ENCODE measurements at regions not wholly inside any gene's neighbourhood (a gene's known extent, or its start where the extent isn't known, plus 50 kb on each side); places are given as distances from the start of the nearest gene placed in this dataset.
A peak's percentile ranks its signal among the peaks of the same experiment; 100 is the strongest.

DNA sequence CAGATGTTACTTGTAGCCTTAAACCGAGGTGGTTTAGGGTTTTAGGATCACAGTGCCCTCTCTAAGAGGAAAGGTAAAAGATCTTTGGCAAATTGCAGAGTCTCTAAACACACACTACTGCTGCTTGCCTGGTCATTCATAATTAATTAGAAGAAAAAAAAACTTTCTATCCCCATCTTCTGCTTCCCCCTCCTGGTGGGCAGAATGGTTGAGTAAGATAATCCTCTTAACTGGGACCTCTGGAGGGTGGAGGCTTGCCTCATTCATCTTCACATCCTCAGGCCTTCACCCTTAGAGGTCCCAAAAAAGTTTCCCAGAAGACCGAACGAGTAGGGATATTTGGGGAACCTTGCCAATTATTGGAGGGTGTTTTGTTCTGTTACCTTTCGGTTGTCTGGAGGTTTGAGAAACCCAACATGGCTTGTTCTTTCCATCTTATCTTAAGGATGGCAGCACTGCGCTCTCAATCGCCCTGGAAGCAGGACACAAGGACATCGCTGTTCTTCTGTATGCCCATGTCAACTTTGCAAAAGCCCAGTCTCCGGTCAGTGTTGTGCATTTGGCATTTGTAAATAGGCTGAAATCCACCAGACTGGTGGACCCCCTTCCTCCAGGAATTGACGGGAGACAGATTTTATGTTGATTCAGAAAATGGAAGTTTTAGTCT is 97.3 kb upstream of the DMRT1 start:
- Histone ChIP-seq H3K4me1 (no peaks in the 10 kb centered on the region), H3K27me3 (no peaks in the 10 kb centered on the region), H3K36me3 (no peaks in the 10 kb centered on the region)

DNA sequence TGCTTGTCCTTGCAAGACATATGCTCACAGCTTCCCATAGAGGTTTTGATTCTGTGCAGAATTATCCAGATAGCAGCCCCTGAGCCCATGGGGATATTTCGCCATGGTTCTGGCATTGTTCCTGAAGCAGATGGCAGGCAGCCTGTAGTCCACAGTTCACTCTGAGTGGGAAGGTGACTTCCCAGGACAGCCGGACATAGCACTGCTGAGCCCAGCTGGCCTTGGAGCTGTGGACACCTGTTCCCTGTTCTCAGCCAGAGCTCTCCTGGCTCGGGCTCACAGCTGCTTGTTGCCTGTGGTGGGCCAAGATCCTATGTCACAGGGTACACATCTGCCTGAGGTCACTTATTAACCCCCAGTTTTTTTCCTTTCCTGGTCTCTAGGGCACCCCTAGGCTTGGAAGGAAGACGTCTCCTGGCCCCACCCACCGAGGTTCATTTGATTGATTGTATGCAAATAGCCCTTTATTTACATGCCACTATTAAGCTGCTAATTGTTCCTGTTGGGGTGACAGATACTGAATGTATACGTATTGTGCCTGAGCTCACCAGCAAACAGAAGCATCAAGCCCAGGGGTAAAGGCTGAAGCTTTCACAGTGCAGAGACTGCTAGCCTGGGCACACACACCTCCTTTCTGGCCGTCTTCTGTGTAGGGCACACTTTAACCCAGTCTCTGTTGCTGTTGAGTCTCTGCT is 96.6 kb upstream of the DMRT1 start:
- no peaks in the 10 kb centered on the region for H3K36me3 ChIP-seq
- peak; percentile 63 to 75 for DNase-seq
- H3K4me3 ChIP-seq = no peak overlapping the region
- no peaks in the 10 kb centered on the region for H3K27me3 ChIP-seq
- TF ChIP-seq, protein P1, sequence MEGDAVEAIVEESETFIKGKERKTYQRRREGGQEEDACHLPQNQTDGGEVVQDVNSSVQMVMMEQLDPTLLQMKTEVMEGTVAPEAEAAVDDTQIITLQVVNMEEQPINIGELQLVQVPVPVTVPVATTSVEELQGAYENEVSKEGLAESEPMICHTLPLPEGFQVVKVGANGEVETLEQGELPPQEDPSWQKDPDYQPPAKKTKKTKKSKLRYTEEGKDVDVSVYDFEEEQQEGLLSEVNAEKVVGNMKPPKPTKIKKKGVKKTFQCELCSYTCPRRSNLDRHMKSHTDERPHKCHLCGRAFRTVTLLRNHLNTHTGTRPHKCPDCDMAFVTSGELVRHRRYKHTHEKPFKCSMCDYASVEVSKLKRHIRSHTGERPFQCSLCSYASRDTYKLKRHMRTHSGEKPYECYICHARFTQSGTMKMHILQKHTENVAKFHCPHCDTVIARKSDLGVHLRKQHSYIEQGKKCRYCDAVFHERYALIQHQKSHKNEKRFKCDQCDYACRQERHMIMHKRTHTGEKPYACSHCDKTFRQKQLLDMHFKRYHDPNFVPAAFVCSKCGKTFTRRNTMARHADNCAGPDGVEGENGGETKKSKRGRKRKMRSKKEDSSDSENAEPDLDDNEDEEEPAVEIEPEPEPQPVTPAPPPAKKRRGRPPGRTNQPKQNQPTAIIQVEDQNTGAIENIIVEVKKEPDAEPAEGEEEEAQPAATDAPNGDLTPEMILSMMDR (IDR thresholded peaks at IDR 0.05) = no peak
- TF ChIP-seq POLR2A (IDR thresholded peaks at IDR 0.05) = no peak
- intact Hi-C loops (cut with DNase I; ENCODE audit: low total_unique reads) = no loop called here
- peak overlapping the region; percentile 19 to 38 for H3K27ac ChIP-seq
- H3K4me1 ChIP-seq = no peaks in the 10 kb centered on the region
- H3K9me3 ChIP-seq = no peaks in the 10 kb centered on the region

More for the DNA sequence above, 97.3 kb upstream of the DMRT1 start:
- TF ChIP-seq POLR2A (IDR thresholded peaks at IDR 0.05) = no peak
- H3K4me3 ChIP-seq = no peak overlapping the region
- no peaks in the 10 kb centered on the region for H3K9me3 ChIP-seq
- intact Hi-C loops (cut with DNase I; ENCODE audit: low total_unique reads) = no loop called here
- peak overlapping the region in 1 of 2 donors; percentile 24 for H3K27ac ChIP-seq
- DNase-seq = no peak

GRCh38 chr9:745761-746380 is 95.6 kb upstream of the DMRT1 start:
- H3K27ac ChIP-seq = peak overlapping the region in 1 of 2 donors; percentile 38
- H3K4me1 ChIP-seq = no peaks in the 10 kb centered on the region
- H3K27me3 ChIP-seq = no peaks in the 10 kb centered on the region
- no peaks in the 10 kb centered on the region for H3K36me3 ChIP-seq
- TF ChIP-seq, protein P1 (IDR thresholded peaks at IDR 0.05) = no peak
- TF ChIP-seq POLR2A (IDR thresholded peaks at IDR 0.05) = no peak
- H3K9me3 ChIP-seq = no peaks in the 10 kb centered on the region
- intact Hi-C loops (cut with DNase I; ENCODE audit: low total_unique reads) = no loop called here
- DNase-seq = no peak
- H3K4me3 ChIP-seq = no peak overlapping the region

GRCh38 chr9:746661-747434 is 94.6 kb upstream of the DMRT1 start:
- intact Hi-C loops (cut with DNase I; ENCODE audit: low total_unique reads) = no loop called here
- Histone ChIP-seq H3K27me3 (no peaks in the 10 kb centered on the region), H3K27ac (no peak overlapping the region), H3K36me3 (no peaks in the 10 kb centered on the region), H3K4me1 (peaks cover 0 to 5% of the 10 kb centered on the region in 2 donors), H3K9me3 (no peaks in the 10 kb centered on the region), H3K4me3 (no peak overlapping the region)
- TF ChIP-seq POLR2A (IDR thresholded peaks at IDR 0.05) = no peak
- TF ChIP-seq, protein P1 (IDR thresholded peaks at IDR 0.05) = no peak
- DNase-seq = no peak

DNA sequence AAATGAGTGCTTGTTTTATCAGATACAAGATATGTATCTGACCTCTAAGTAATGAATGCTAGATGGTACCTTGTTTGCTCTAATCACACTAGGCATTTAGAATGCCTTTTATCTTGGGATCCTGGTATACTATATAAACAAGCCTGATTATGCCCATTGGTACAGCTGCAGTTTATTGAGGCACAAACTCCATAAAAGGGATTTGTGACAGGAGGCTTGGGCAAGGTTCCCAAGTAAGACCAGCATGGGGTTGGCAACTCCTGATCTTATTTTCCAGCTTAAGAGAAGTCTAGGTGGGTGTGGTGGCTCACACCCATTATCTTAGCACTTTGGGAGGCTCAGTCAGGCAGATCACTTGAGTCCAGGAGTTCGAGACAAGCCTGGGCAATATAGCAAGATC is 93.9 kb upstream of the DMRT1 start:
- H3K36me3 ChIP-seq = no peaks in the 10 kb centered on the region
- no peaks in the 10 kb centered on the region for H3K9me3 ChIP-seq
- no peaks in the 10 kb centered on the region for H3K27me3 ChIP-seq
- no peak overlapping the region for H3K27ac ChIP-seq
- H3K4me1 ChIP-seq = peaks cover 0 to 5% of the 10 kb centered on the region in 2 donors
- intact Hi-C loops (cut with DNase I; ENCODE audit: low total_unique reads) = no loop called here
- no peak for TF ChIP-seq POLR2A (IDR thresholded peaks at IDR 0.05)
- TF ChIP-seq, protein P1 (IDR thresholded peaks at IDR 0.05) = no peak
- no peak for DNase-seq
- no peak overlapping the region for H3K4me3 ChIP-seq
